Suprapubic skin (tissue), 4 donors: ENCODE measurements at regions not wholly inside any gene's neighbourhood (a gene's known extent, or its start where the extent isn't known, plus 50 kb on each side); places are given as distances from the start of the nearest gene placed in this dataset.

Source experiments
- DNase-seq, 2 donors: peaks; one replicate each; pipeline ENCODE4 v3.0.0-alpha.2; 2019; ENCODE audit warnings: low spot score in 2 of 2
- H3K27ac ChIP-seq: fragments of 200-600 bp; sonication (generic); one replicate; pipeline ENCODE4 v1.5.1; 2019
- H3K27me3 ChIP-seq: fragments of 200-600 bp; sonication (generic); one replicate; pipeline ENCODE4 v1.5.1; 2019
- H3K36me3 ChIP-seq: fragments of 200-600 bp; sonication (generic); one replicate; pipeline ENCODE4 v1.5.1; 2019
- H3K4me1 ChIP-seq: fragments of 200-600 bp; sonication (generic); one replicate; pipeline ENCODE4 v1.5.1; 2019
- H3K4me3 ChIP-seq: fragments of 200-600 bp; sonication (generic); one replicate; pipeline ENCODE4 v1.5.1; 2019; ENCODE audit warnings: mild to moderate bottlenecking
- H3K9me3 ChIP-seq: fragments of 200-600 bp; sonication (generic); one replicate; pipeline ENCODE4 v1.5.1; 2019
- EP300 ChIP-seq: sonication (generic); formaldehyde crosslinking; IDR thresholded peaks from one replicate; pipeline ENCODE4 v1.6.1; 2017; ENCODE audit warnings: antibody characterized with exemption
- POLR2A ChIP-seq, 2 donors: fragments of 450-650 bp; IDR thresholded peaks; one replicate each; pipeline ENCODE4 v1.6.1; 2017; ENCODE audit warnings: antibody characterized with exemption in 2 of 2, mild to moderate bottlenecking in 2 of 2, moderate library complexity in 2 of 2
- POLR2AphosphoS5 ChIP-seq, 3 donors: sonication (generic); formaldehyde crosslinking; IDR thresholded peaks; one replicate each; pipeline ENCODE4 v1.6.1; 2017; ENCODE audit warnings: antibody characterized with exemption in 3 of 3
- WGBS: methylation state at CpG from one replicate; pipeline ENCODE4 v1.1.5; 2018; 5-methylcytosine and 5-hydroxymethylcytosine counted together
- TF ChIP-seq, protein P1 (sequence below), 2 donors: fragments of 200-600 bp in 1 of 2; fragments of 450-650 bp in 1 of 2; sonication (generic) in 1 of 2; IDR thresholded peaks; one replicate each; pipeline ENCODE4 v1.5.1; 2016 to 2019; ENCODE audit warnings: antibody characterized with exemption in 2 of 2, mild to moderate bottlenecking in 1 of 2, moderate library complexity in 1 of 2

DNA sequence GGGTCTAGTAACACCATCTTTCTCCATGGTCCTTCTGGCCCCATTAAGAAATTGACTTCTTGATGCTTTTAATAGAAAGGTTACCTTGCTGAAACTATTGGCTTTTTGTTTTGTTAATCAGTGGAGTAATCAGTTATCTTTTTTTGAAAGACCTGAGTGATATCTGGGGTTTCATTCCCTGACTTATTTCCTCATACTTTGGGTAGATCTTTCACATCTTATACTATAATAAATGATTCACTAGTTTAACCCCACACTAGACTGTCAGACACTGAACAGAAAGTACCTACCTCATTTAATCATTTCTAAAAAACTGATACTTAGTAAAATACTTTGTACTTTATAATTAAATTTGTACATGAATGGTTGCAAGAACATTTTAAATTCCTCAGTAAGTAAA, 1021.1 kb downstream of the STIM2 start:
- no peaks in the 10 kb centered on the region for H3K4me1 ChIP-seq
- no peak for DNase-seq
- TF ChIP-seq POLR2A (IDR thresholded peaks at IDR 0.05): no peak
- TF ChIP-seq EP300: no peak
- TF ChIP-seq, protein P1, sequence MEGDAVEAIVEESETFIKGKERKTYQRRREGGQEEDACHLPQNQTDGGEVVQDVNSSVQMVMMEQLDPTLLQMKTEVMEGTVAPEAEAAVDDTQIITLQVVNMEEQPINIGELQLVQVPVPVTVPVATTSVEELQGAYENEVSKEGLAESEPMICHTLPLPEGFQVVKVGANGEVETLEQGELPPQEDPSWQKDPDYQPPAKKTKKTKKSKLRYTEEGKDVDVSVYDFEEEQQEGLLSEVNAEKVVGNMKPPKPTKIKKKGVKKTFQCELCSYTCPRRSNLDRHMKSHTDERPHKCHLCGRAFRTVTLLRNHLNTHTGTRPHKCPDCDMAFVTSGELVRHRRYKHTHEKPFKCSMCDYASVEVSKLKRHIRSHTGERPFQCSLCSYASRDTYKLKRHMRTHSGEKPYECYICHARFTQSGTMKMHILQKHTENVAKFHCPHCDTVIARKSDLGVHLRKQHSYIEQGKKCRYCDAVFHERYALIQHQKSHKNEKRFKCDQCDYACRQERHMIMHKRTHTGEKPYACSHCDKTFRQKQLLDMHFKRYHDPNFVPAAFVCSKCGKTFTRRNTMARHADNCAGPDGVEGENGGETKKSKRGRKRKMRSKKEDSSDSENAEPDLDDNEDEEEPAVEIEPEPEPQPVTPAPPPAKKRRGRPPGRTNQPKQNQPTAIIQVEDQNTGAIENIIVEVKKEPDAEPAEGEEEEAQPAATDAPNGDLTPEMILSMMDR (IDR thresholded peaks at IDR 0.05): no peak
- TF ChIP-seq POLR2AphosphoS5 (IDR thresholded peaks at IDR 0.05): no peak
- H3K36me3 ChIP-seq: no peaks in the 10 kb centered on the region
- no peak overlapping the region for H3K4me3 ChIP-seq
- no peak overlapping the region for H3K27ac ChIP-seq
- H3K27me3 ChIP-seq: no peaks in the 10 kb centered on the region
- no peaks in the 10 kb centered on the region for H3K9me3 ChIP-seq

DNA sequence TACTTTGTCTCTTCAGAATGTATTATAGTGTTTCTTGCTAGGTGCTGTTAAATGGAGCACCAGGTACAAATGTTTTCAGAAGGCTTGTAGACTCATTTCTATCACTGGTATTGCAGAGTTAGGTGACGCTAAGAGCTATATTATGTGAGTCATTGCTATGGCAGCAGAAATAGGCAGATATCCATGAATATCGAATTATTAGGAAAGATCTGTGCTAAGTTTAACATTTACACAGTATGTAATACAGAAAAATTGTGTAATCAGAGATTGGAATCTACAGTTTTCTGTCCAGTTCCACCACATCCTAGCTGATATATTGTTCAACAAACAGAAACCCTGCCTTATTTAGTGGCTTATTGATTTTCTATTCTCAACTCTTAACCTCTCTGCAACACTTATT, 1025.5 kb downstream of the STIM2 start:
- Histone ChIP-seq H3K4me1 (no peaks in the 10 kb centered on the region), H3K36me3 (no peaks in the 10 kb centered on the region), H3K4me3 (no peak overlapping the region), H3K9me3 (no peaks in the 10 kb centered on the region), H3K27me3 (no peaks in the 10 kb centered on the region), H3K27ac (no peak overlapping the region)
- TF ChIP-seq, protein P1 (IDR thresholded peaks at IDR 0.05): no peak
- no peak for TF ChIP-seq POLR2AphosphoS5 (IDR thresholded peaks at IDR 0.05)
- no peak for DNase-seq
- 75% methylated on average over 2 of the region's 2 CpGs for WGBS

DNA sequence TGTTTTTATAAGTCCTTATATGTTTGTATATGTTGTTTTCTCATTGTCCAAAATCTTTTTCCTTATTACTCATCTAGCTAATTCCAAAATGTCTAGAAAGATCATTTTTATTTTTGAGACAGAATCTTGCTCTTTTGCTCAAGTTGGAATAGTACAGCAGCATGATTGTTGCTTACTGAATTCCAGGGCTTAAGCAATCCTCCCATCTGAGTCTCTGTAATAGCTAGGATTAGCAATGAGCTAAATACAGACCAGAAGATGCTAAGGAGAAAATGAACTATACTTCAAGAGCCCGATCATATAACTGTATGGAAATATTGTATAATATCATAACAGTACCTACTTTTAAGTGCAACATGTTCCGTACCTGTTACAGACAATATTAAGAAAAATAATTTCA, 1027.0 kb downstream of the STIM2 start:
- Histone ChIP-seq H3K27ac (no peak overlapping the region), H3K27me3 (no peaks in the 10 kb centered on the region), H3K4me1 (no peaks in the 10 kb centered on the region), H3K4me3 (no peak overlapping the region), H3K9me3 (no peaks in the 10 kb centered on the region), H3K36me3 (no peaks in the 10 kb centered on the region)
- no peak for DNase-seq
- TF ChIP-seq POLR2AphosphoS5 (IDR thresholded peaks at IDR 0.05) (no peak), EP300 (no peak), POLR2A (IDR thresholded peaks at IDR 0.05) (no peak)
- TF ChIP-seq, protein P1 (IDR thresholded peaks at IDR 0.05): no peak
- WGBS: 96% methylated on average over 2 of the region's 2 CpGs

DNA sequence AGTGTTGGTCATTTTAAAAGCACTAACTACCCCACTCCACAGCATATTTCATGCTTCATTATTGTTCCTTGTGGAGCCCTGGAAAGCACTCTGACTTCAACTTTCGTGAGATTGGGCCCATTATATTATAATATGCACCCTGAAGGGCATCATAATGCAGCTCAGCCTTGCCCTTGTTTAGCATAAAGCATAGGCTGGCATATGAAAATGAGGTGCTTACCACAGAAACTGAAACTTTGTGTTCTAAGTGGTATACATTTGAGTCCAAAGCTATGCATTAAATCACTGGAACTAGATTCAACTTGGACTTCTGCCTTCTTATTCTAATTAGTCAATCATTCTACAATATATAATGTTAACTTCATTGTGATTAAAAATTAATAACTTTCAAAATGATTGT, 1027.9 kb downstream of the STIM2 start:
- Histone ChIP-seq H3K27me3 (no peaks in the 10 kb centered on the region), H3K4me1 (no peaks in the 10 kb centered on the region), H3K4me3 (no peak overlapping the region), H3K36me3 (no peaks in the 10 kb centered on the region), H3K27ac (no peak overlapping the region), H3K9me3 (no peaks in the 10 kb centered on the region)
- TF ChIP-seq, protein P1 (IDR thresholded peaks at IDR 0.05): no peak
- TF ChIP-seq POLR2AphosphoS5 (IDR thresholded peaks at IDR 0.05) (no peak), EP300 (no peak), POLR2A (IDR thresholded peaks at IDR 0.05) (no peak)
- WGBS: 45% methylated on average over 1 of the region's 1 CpG
- no peak for DNase-seq

DNA sequence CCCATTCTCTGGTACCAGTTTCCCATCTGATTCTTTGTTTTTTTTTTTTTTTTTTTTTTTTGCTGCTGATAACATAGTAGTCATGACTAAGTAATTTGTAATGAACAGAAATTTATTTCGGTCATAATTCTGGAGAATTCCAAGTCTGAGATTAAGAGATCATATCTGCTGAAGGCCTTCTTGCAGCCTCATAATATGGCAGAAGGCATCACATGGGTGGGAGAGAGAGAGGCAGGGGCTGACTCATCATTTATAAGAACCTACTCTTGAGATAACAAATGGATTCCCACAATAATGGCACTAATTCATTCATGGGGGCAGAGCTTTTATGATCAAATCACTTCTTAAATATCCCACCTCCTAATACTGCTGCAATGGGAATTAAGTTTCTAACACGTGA, 1034.3 kb downstream of the STIM2 start:
- Histone ChIP-seq H3K4me1 (no peaks in the 10 kb centered on the region), H3K27ac (no peak overlapping the region), H3K9me3 (no peaks in the 10 kb centered on the region), H3K27me3 (no peaks in the 10 kb centered on the region), H3K4me3 (no peak overlapping the region), H3K36me3 (no peaks in the 10 kb centered on the region)
- TF ChIP-seq POLR2A (IDR thresholded peaks at IDR 0.05) (no peak), POLR2AphosphoS5 (IDR thresholded peaks at IDR 0.05) (no peak), EP300 (no peak)
- TF ChIP-seq, protein P1 (IDR thresholded peaks at IDR 0.05): no peak
- 77% methylated on average over 2 of the region's 2 CpGs for WGBS
- no peak for DNase-seq
